NT2/D1 (cell line): ENCODE measurements at regions not wholly inside any gene's neighbourhood (a gene's known extent, or its start where the extent isn't known, plus 50 kb on each side); places are given as distances from the start of the nearest gene placed in this dataset.

ENCODE experiments used
- DNase-seq: peaks from one replicate; pipeline ENCODE4 v3.0.0-alpha.2; 2011; ENCODE audit warnings: low read depth, low spot score
- H3K27me3 ChIP-seq: 2 replicates; pipeline ENCODE4 v1.6.0; 2011; ENCODE audit warnings: mild to moderate bottlenecking; ENCODE audit not compliant: insufficient read length, insufficient read depth
- H3K36me3 ChIP-seq: 2 replicates; pipeline ENCODE4 v1.6.1; 2011; ENCODE audit warnings: mild to moderate bottlenecking, low read length, mixed read lengths; ENCODE audit not compliant: insufficient read depth, insufficient read length
- H3K4me1 ChIP-seq: 2 replicates; pipeline ENCODE4 v1.5.1; 2011; ENCODE audit not compliant: insufficient read depth, insufficient read length
- H3K4me3 ChIP-seq: 2 replicates; pipeline ENCODE4 v1.5.1; 2011; ENCODE audit warnings: low read depth; ENCODE audit not compliant: insufficient read length
- H3K9ac ChIP-seq: 2 replicates; pipeline ENCODE4 v1.6.0; 2011; ENCODE audit warnings: low read depth; ENCODE audit not compliant: insufficient read length
- H3K9me3 ChIP-seq: 2 replicates; pipeline ENCODE4 v1.5.1; 2011; ENCODE audit warnings: mild to moderate bottlenecking, low read length; ENCODE audit not compliant: insufficient read depth
- SUZ12 ChIP-seq: IDR thresholded peaks from 2 replicates; pipeline ENCODE4 v1.6.1; 2011; ENCODE audit not compliant: insufficient read length, insufficient read depth; ENCODE audit errors: extremely low read depth
- YY1 ChIP-seq: IDR thresholded peaks from 2 replicates; pipeline ENCODE4 v1.6.1; 2011; ENCODE audit not compliant: insufficient read length, insufficient read depth
- ZNF274 ChIP-seq: IDR thresholded peaks from 2 replicates; pipeline ENCODE4 v1.6.1; 2011; ENCODE audit warnings: mild to moderate bottlenecking, low read depth, low read length

GRCh38 chr5:73233461-73234203 lies 60.6 kb downstream of the TMEM174 start:
- TF ChIP-seq SUZ12 (no peak), ZNF274 (no peak), YY1 (no peak)
- Histone ChIP-seq H3K27me3 (peaks cover 78% of the 10 kb centered on the region), H3K36me3 (no peaks in the 10 kb centered on the region), H3K4me1 (no peaks in the 10 kb centered on the region), H3K9ac (peak overlapping the region; percentile 64), H3K9me3 (no peaks in the 10 kb centered on the region), H3K4me3 (peak overlapping the region; percentile 32)
- no peak for DNase-seq

GRCh38 chr5:73233053-73233460 lies 60.1 kb downstream of the TMEM174 start:
- H3K4me1 ChIP-seq = no peaks in the 10 kb centered on the region
- DNase-seq = no peak
- no peak for TF ChIP-seq YY1
- peak overlapping the region; percentile 32 for H3K4me3 ChIP-seq
- H3K9ac ChIP-seq = peak overlapping the region; percentile 64
- no peaks in the 10 kb centered on the region for H3K9me3 ChIP-seq
- H3K36me3 ChIP-seq = no peaks in the 10 kb centered on the region
- H3K27me3 ChIP-seq = peaks cover 84% of the 10 kb centered on the region

- Histone ChIP-seq H3K4me3 (peak overlapping the region; percentile 32), H3K36me3 (no peaks in the 10 kb centered on the region), H3K9me3 (no peaks in the 10 kb centered on the region), H3K27me3 (peaks cover 89% of the 10 kb centered on the region), H3K9ac (peak overlapping the region; percentile 32), H3K4me1 (no peaks in the 10 kb centered on the region)
- TF ChIP-seq SUZ12 (peak; percentile 83), YY1 (no peak)
- DNase-seq = no peak
These were observed 59.5 kb downstream of the TMEM174 start for GRCh38 chr5:73232266-73233041.

GRCh38 chr5:73231246-73231778 lies 58.3 kb downstream of the TMEM174 start:
- Histone ChIP-seq H3K27me3 (peaks cover 87% of the 10 kb centered on the region), H3K9me3 (no peaks in the 10 kb centered on the region), H3K4me3 (no peak overlapping the region), H3K9ac (no peak overlapping the region), H3K4me1 (no peaks in the 10 kb centered on the region), H3K36me3 (no peaks in the 10 kb centered on the region)
- TF ChIP-seq YY1 = no peak
- no peak for TF ChIP-seq SUZ12
- no peak for TF ChIP-seq ZNF274
- no peak for DNase-seq

- DNase-seq = no peak
- peaks cover 80% of the 10 kb centered on the region for H3K27me3 ChIP-seq
- TF ChIP-seq ZNF274 (no peak), YY1 (no peak), SUZ12 (peak; percentile 54)
- H3K4me1 ChIP-seq = no peaks in the 10 kb centered on the region
- H3K9ac ChIP-seq = peak overlapping the region; percentile 42
- no peaks in the 10 kb centered on the region for H3K36me3 ChIP-seq
- H3K4me3 ChIP-seq = peak overlapping the region; percentile 26
- H3K9me3 ChIP-seq = no peaks in the 10 kb centered on the region
These were observed 57.6 kb downstream of the TMEM174 start for GRCh38 chr5:73230264-73231245.

GRCh38 chr5:73229271-73229670 lies 56.3 kb downstream of the TMEM174 start:
- H3K9ac ChIP-seq = no peak overlapping the region
- H3K27me3 ChIP-seq = peaks cover 67% of the 10 kb centered on the region
- no peaks in the 10 kb centered on the region for H3K9me3 ChIP-seq
- H3K36me3 ChIP-seq = no peaks in the 10 kb centered on the region
- TF ChIP-seq YY1 (no peak), SUZ12 (no peak), ZNF274 (no peak)
- no peak overlapping the region for H3K4me3 ChIP-seq
- H3K4me1 ChIP-seq = no peaks in the 10 kb centered on the region
- DNase-seq = no peak
